SK-N-SH (cell line): ENCODE measurements at regions not wholly inside any gene's neighbourhood (a gene's known extent, or its start where the extent isn't known, plus 50 kb on each side); places are given as distances from the start of the nearest gene placed in this dataset.

Source experiments
- CTCF ChIA-PET: fragments of 300-600, 350-600 bp; formaldehyde crosslinking; extraction: SDS; loops from one replicate; lab custom pipeline; 2021; lab: Yijun Ruan, JAX
- POLR2A ChIA-PET: fragments of 350-600 bp; sonication (Branson Sonifier 250); formaldehyde crosslinking; extraction: SDS; loops from one replicate; lab custom pipeline; 2020; ENCODE audit warnings: antibody characterized with exemption, inconsistent platforms; lab: Yijun Ruan, JAX
- DNase-seq: peaks from one replicate; pipeline ENCODE4 v3.0.0; 2012
- H2AFZ ChIP-seq: fragments of 200-600 bp; sonication (generic); 2 replicates; pipeline ENCODE4 v1.8.1; 2016; ENCODE audit warnings: antibody characterized with exemption, mild to moderate bottlenecking, low read depth
- H3F3A ChIP-seq: fragments of 200-600 bp; sonication (generic); replicated peaks from 2 replicates; pipeline ENCODE3; 2016; ENCODE audit warnings: antibody characterized with exemption, mild to moderate bottlenecking; ENCODE audit not compliant: insufficient read depth
- H3K27ac ChIP-seq, 2 experiments: fragments of 200-500 bp in 1 of 2; fragments of 200-600 bp in 1 of 2; sonication (Bioruptor generic) in 1 of 2; sonication (generic), shearing (Covaris generic) in 1 of 2; 2 replicates each; pipeline versions ENCODE4 v1.5.1 to v1.6.1; 2014 to 2016; ENCODE audit warnings: low read depth in 2 of 2, inconsistent platforms in 1 of 2, low read length in 1 of 2, mild to moderate bottlenecking in 1 of 2, mixed read lengths in 1 of 2
- H3K27me3 ChIP-seq: fragments of 200-600 bp; sonication (generic), shearing (Covaris generic); 2 replicates; pipeline ENCODE4 v1.6.1; 2016; ENCODE audit warnings: mixed run types; ENCODE audit not compliant: insufficient read depth
- H3K36me3 ChIP-seq, 2 experiments: fragments of 200-500 bp in 1 of 2; fragments of 200-600 bp in 1 of 2; sonication (Bioruptor generic) in 1 of 2; sonication (generic) in 1 of 2; replicated peaks in 1 of 2; 2 replicates each; pipeline versions ENCODE3 to v1.5.1; 2014 to 2016; ENCODE audit warnings: low read length in 1 of 2, mild to moderate bottlenecking in 1 of 2; ENCODE audit not compliant: insufficient read depth in 2 of 2, control insufficient read depth in 1 of 2
- H3K4me1 ChIP-seq, 2 experiments: fragments of 200-500 bp in 1 of 2; fragments of 200-600 bp in 1 of 2; sonication (Bioruptor generic) in 1 of 2; sonication (generic), shearing (Covaris generic) in 1 of 2; 2 replicates each; pipeline versions ENCODE4 v1.5.1 to v1.6.1; 2014 to 2016; ENCODE audit warnings: low read depth in 1 of 2, low read length in 1 of 2, mixed run types in 1 of 2; ENCODE audit not compliant: insufficient read depth in 2 of 2, control insufficient read depth in 1 of 2
- H3K4me2 ChIP-seq: fragments of 200-600 bp; sonication (generic), shearing (Covaris generic); 2 replicates; pipeline ENCODE4 v1.6.1; 2017; ENCODE audit warnings: mixed run types
- H3K4me3 ChIP-seq, 2 experiments: fragments of 200-500 bp in 1 of 2; fragments of 200-600 bp in 1 of 2; sonication (Bioruptor generic) in 1 of 2; sonication (generic), shearing (Covaris generic) in 1 of 2; 2 replicates each; pipeline versions ENCODE4 v1.5.1 to v1.8.1; 2014 to 2016; ENCODE audit warnings: low read depth in 2 of 2, inconsistent platforms in 1 of 2, low read length in 1 of 2, mild to moderate bottlenecking in 1 of 2, mixed read lengths in 1 of 2, moderate library complexity in 1 of 2
- H3K79me2 ChIP-seq: fragments of 200-600 bp; sonication (generic); 2 replicates; pipeline ENCODE4 v1.8.1; 2017; ENCODE audit warnings: mild to moderate bottlenecking; ENCODE audit not compliant: insufficient read depth
- H3K9ac ChIP-seq: fragments of 200-600 bp; sonication (generic); 2 replicates; pipeline ENCODE4 v1.6.1; 2017; ENCODE audit warnings: mixed run types
- H3K9me2 ChIP-seq: fragments of 200-600 bp; sonication (generic); 2 replicates; pipeline ENCODE4 v1.6.1; 2017; ENCODE audit warnings: mixed run types
- H3K9me3 ChIP-seq: fragments of 200-600 bp; sonication (generic); 2 replicates; pipeline ENCODE4 v1.6.1; 2017; ENCODE audit warnings: mixed run types, mild to moderate bottlenecking, moderate library complexity
- H4K20me1 ChIP-seq: fragments of 200-600 bp; sonication (generic); 2 replicates; pipeline ENCODE4 v1.6.1; 2017; ENCODE audit warnings: mild to moderate bottlenecking, mixed run types; ENCODE audit not compliant: insufficient read depth
- ELF1 ChIP-seq: IDR thresholded peaks from 2 replicates; pipeline ENCODE4 v1.4.0; 2012
- GABPA ChIP-seq: IDR thresholded peaks from 2 replicates; pipeline ENCODE4 v1.4.0; 2012; ENCODE audit warnings: low read depth, mild to moderate bottlenecking
- GATA2 ChIP-seq: sonication (generic); formaldehyde crosslinking; IDR thresholded peaks from 2 replicates; pipeline ENCODE4 v1.5.0; 2020; ENCODE audit warnings: mild to moderate bottlenecking, missing genetic modification reagents
- MAX ChIP-seq: IDR thresholded peaks from 2 replicates; pipeline ENCODE4 v1.4.0; 2012; ENCODE audit warnings: low read depth
- MEF2A ChIP-seq: IDR thresholded peaks from 2 replicates; pipeline ENCODE4 v1.4.0; 2012; ENCODE audit warnings: low read depth, borderline replicate concordance
- MXI1 ChIP-seq: IDR thresholded peaks from 2 replicates; pipeline ENCODE4 v1.6.1; 2012; ENCODE audit warnings: mild to moderate bottlenecking, low read depth, low read length, improper control_type of control experiment
- NFIC ChIP-seq: IDR thresholded peaks from 2 replicates; pipeline ENCODE4 v1.4.0; 2012; ENCODE audit warnings: borderline replicate concordance
- POLR2AphosphoS5 ChIP-seq: IDR thresholded peaks from 2 replicates; pipeline ENCODE4 v1.6.1; 2012; ENCODE audit warnings: low read depth, low read length
- RAD21 ChIP-seq: IDR thresholded peaks from 2 replicates; pipeline ENCODE4 v1.6.1; 2012; ENCODE audit warnings: mild to moderate bottlenecking, low read length
- RCOR1 ChIP-seq: fragments of 150-350 bp; IDR thresholded peaks from 2 replicates; pipeline ENCODE4 v1.6.1; 2017; ENCODE audit warnings: antibody characterized with exemption, low read length
- SIN3A ChIP-seq: IDR thresholded peaks from 2 replicates; pipeline ENCODE4 v1.6.1; 2012; ENCODE audit warnings: low read depth, mild to moderate bottlenecking, low read length, moderate library complexity, borderline replicate concordance
- SMC3 ChIP-seq: IDR thresholded peaks from 2 replicates; pipeline ENCODE4 v1.6.1; 2012; ENCODE audit warnings: low read depth, low read length, improper control_type of control experiment
- USF1 ChIP-seq: IDR thresholded peaks from 2 replicates; pipeline ENCODE4 v1.4.0; 2012; ENCODE audit warnings: low read depth, borderline replicate concordance
- USF2 ChIP-seq: fragments of 150-350 bp; IDR thresholded peaks from 2 replicates; pipeline ENCODE4 v1.6.1; 2017; ENCODE audit warnings: antibody characterized with exemption, low read length, low read depth, borderline replicate concordance
- ZBTB33 ChIP-seq: IDR thresholded peaks from 2 replicates; pipeline ENCODE4 v1.4.0; 2012; ENCODE audit warnings: low read depth, borderline replicate concordance
- WGBS: methylation state at CpG from one replicate; pipeline ENCODE4 v1.1.6; 2017; ENCODE audit warnings: low lambda C conversion rate; 5-methylcytosine and 5-hydroxymethylcytosine counted together

- Histone ChIP-seq H3K9me2 (no peaks in the 10 kb centered on the region), H3K27me3 (no peaks in the 10 kb centered on the region), H3K4me1 (no peaks in the 10 kb centered on the region), H2AFZ (no peak overlapping the region), H4K20me1 (no peaks in the 10 kb centered on the region), H3F3A (no peaks in the 10 kb centered on the region), H3K36me3 (no peaks in the 10 kb centered on the region), H3K9me3 (no peaks in the 10 kb centered on the region), H3K4me3 (no peak overlapping the region), H3K27ac (no peak overlapping the region), H3K9ac (no peak overlapping the region), H3K4me2 (no peak overlapping the region), H3K79me2 (no peaks in the 10 kb centered on the region)
- POLR2A ChIA-PET, result no interaction called here
- 12% methylated on average over 4 of the region's 4 CpGs for WGBS
- TF ChIP-seq ELF1 (no peak), MXI1 (no peak), RAD21 (no peak), ZBTB33 (no peak), SMC3 (no peak), USF2 (no peak), MEF2A (no peak)
- CTCF ChIA-PET, result no interaction called here
- no peak for DNase-seq
Observed at GRCh38 chr5:17897776-17898175, 263.5 kb downstream of the TAF11L14 start.

- Histone ChIP-seq H3K27ac (no peak overlapping the region), H3K36me3 (no peaks in the 10 kb centered on the region), H3K9me2 (no peaks in the 10 kb centered on the region), H3K79me2 (no peaks in the 10 kb centered on the region), H3K4me2 (no peak overlapping the region), H3K9ac (no peak overlapping the region), H3F3A (no peaks in the 10 kb centered on the region), H4K20me1 (no peaks in the 10 kb centered on the region), H3K4me1 (no peaks in the 10 kb centered on the region), H3K27me3 (no peaks in the 10 kb centered on the region), H2AFZ (no peak overlapping the region), H3K4me3 (no peak overlapping the region), H3K9me3 (no peaks in the 10 kb centered on the region)
- no peak for TF ChIP-seq SIN3A
- TF ChIP-seq USF1, result no peak
- TF ChIP-seq ZBTB33, result no peak
- no peak for TF ChIP-seq NFIC
- TF ChIP-seq POLR2AphosphoS5, result no peak
- TF ChIP-seq MAX, result no peak
- no peak for TF ChIP-seq SMC3
- no peak for TF ChIP-seq GABPA
- TF ChIP-seq GATA2 (CRISPR knock-in tag), result no peak
- no peak for TF ChIP-seq RCOR1
- no peak for TF ChIP-seq RAD21
- no peak for DNase-seq
- CTCF ChIA-PET, result no interaction called here
- 33% methylated on average over 2 of the region's 2 CpGs for WGBS
- POLR2A ChIA-PET, result no interaction called here
Observed at GRCh38 chr5:17898766-17899165, 264.5 kb downstream of the TAF11L14 start.
